Activated CD4-positive, alpha-beta T cell treated with anti-CD3 and anti-CD28 coated beads, Interleukin-2, amount 10 ng/mL, durations not matched to agents 24 days and 14 days (primary cell): ENCODE measurements at regions not wholly inside any gene's neighbourhood (a gene's known extent, or its start where the extent isn't known, plus 50 kb on each side); places are given as distances from the start of the nearest gene placed in this dataset.

Source experiments
- DNase-seq: peaks from one replicate; pipeline ENCODE4 v3.0.0; 2022
- H3K27ac Mint-ChIP-seq: one replicate; pipeline ENCODE4 v1.8.0; 2022; ENCODE audit warnings: mild to moderate bottlenecking, mixed read lengths
- H3K27me3 Mint-ChIP-seq: one replicate; pipeline ENCODE4 v1.8.0; 2022; ENCODE audit warnings: mixed read lengths
- H3K36me3 Mint-ChIP-seq: one replicate; pipeline ENCODE4 v1.8.0; 2022; ENCODE audit warnings: low read depth, mild to moderate bottlenecking, mixed read lengths
- H3K4me1 Mint-ChIP-seq: one replicate; pipeline ENCODE4 v1.8.0; 2021; ENCODE audit warnings: mixed read lengths
- H3K4me3 Mint-ChIP-seq: one replicate; pipeline ENCODE4 v1.8.0; 2022; ENCODE audit warnings: mild to moderate bottlenecking, moderate library complexity, mixed read lengths
- H3K9me3 Mint-ChIP-seq: one replicate; pipeline ENCODE4 v1.8.0; 2021; ENCODE audit warnings: mixed read lengths
- intact Hi-C: fragments of 100-400 bp; cut with micrococcal nuclease; formaldehyde crosslinking; loops from one replicate; pipeline ENCODE4 v1.15.1; 2023

DNA sequence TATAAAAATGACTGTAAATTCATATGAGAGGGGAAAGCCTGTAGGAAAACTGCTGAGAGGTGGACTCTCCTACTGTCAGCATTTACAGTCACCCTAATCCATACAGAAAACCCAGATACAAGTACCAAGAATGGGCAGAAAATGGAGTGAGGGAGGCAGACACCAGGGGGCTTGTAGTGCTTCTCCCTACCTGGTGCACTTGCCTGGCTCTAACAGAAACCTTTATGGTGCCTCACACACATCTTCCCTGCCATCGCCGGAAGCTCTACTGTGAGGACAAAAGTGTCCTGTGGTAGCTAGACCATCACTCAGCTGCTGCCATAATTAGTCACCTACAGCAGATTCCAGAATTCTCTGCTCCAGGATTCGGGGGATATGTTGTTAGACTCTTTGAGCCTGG is 441.3 kb downstream of the TFAP2B start:
- no peak for DNase-seq
- Mint-ChIP-seq H3K4me1 (no peaks in the 10 kb centered on the region), H3K27me3 (no peaks in the 10 kb centered on the region), H3K27ac (no peak overlapping the region), H3K9me3 (no peaks in the 10 kb centered on the region), H3K36me3 (no peaks in the 10 kb centered on the region), H3K4me3 (no peak overlapping the region)
- intact Hi-C loops: no loop called here

DNA sequence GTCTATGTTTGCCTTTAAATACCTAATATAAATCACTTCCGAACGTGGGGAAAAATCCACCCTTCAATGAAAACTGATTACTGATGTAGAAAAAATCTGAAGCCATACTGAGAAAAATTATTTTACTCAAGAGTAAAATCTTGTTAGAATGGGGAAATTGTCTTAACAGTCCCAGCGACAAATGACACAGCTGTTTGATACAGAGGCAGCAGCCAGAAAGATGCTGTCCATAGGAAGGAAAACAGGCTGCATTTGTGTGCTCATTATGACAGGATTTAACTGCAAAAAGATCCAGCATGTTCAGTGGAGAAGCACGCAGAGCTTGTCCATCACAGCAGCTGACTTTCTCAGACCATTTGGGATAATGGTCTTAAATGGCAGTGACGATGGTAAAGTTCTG is 443.0 kb downstream of the TFAP2B start:
- Mint-ChIP-seq H3K9me3 (no peaks in the 10 kb centered on the region), H3K4me1 (no peaks in the 10 kb centered on the region)
- intact Hi-C loops: no loop called here

DNA sequence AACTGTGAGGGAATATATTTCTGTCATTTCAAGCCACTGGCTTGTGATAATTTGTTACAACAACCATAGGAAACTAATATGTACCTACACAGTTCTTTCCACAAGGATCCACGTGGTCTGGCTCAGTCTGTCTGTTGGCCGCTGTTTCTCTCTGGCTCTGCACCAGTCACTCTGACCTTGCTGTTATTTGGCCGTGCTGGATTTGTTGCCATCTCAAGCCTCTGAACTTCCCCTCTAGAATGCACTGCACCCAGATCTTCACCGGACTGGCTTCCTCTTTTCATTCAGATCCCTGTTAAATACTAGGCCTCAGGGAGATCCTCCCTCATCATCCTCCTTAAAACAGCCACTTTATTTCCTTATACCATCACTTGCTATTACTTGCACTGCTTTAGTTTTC is 446.8 kb downstream of the TFAP2B start:
- Mint-ChIP-seq H3K27ac (no peak overlapping the region), H3K36me3 (no peaks in the 10 kb centered on the region), H3K27me3 (no peaks in the 10 kb centered on the region), H3K4me1 (no peaks in the 10 kb centered on the region), H3K4me3 (no peak overlapping the region), H3K9me3 (no peaks in the 10 kb centered on the region)
- intact Hi-C loops: no loop called here
- no peak for DNase-seq

More for the DNA sequence above, 443.0 kb downstream of the TFAP2B start:
- DNase-seq: no peak
- H3K27me3 Mint-ChIP-seq: no peaks in the 10 kb centered on the region
- no peaks in the 10 kb centered on the region for H3K36me3 Mint-ChIP-seq
- H3K27ac Mint-ChIP-seq: no peak overlapping the region
- H3K4me3 Mint-ChIP-seq: no peak overlapping the region

DNA sequence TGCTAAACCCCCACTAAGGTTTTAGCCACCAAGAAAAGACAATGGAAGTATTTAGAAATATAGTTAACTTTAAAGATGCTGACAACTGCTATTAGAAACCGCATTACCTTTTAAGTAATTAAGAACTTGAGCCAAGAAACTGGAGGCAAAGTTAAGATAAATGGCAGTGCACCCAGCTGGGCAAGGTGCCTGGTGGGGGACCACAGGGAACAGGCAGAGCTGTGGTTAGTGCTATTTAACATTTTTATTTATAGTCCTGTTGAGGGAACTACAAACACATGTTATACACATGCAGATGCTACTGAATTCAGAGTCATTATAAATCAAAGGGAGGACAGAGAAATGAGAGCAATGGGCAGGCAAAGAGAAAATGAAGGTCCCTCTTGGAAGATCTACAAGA is 447.9 kb downstream of the TFAP2B start:
- Mint-ChIP-seq H3K4me1 (no peaks in the 10 kb centered on the region), H3K36me3 (no peaks in the 10 kb centered on the region), H3K4me3 (no peak overlapping the region), H3K27me3 (no peaks in the 10 kb centered on the region), H3K9me3 (no peaks in the 10 kb centered on the region), H3K27ac (no peak overlapping the region)
- intact Hi-C loops: no loop called here
- DNase-seq: no peak

DNA sequence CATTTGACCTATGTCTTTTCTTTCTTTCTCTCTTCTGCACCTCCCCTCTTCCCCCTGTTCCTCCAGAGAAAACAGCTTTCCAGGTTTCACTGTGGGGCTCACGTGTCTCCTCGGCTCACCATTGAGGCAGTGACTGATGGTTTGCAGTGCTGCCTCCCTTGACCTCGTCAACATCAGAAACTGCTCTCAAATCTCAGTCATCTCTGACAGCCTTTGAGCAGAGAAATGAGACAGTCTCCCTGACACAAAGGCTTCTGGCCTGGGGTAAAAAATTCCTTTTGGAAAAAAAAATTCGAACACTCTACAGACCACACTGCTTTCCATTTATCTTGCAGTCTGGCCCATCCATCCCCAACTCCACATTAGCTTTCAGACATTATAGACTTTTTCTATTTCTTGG is 450.0 kb downstream of the TFAP2B start:
- H3K27ac Mint-ChIP-seq: no peak overlapping the region
- no peaks in the 10 kb centered on the region for H3K9me3 Mint-ChIP-seq
- H3K36me3 Mint-ChIP-seq: no peaks in the 10 kb centered on the region
- no peaks in the 10 kb centered on the region for H3K27me3 Mint-ChIP-seq
- DNase-seq: no peak
- no peak overlapping the region for H3K4me3 Mint-ChIP-seq
- no peaks in the 10 kb centered on the region for H3K4me1 Mint-ChIP-seq
- intact Hi-C loops: no loop called here

DNA sequence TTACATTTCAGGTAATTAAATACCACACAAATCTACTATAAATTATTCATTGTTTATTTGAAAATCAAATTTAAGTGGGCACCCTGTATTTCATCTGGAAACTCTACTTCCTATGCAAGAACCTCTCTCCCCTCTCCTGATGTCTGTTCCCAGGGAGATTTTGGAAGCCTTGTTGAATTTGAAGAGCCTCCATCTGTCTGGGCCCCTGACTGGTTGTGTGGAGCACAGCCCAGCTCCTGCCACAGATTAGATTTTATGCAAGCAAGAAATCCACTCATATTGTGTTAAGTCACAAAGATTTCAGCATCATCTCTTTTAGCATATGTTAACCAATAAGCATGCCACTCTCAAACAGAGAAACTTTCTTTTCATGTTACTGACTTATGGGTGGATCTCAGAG is 451.2 kb downstream of the TFAP2B start:
- DNase-seq: no peak
- H3K27me3 Mint-ChIP-seq: no peaks in the 10 kb centered on the region
- H3K4me1 Mint-ChIP-seq: no peaks in the 10 kb centered on the region
- no peaks in the 10 kb centered on the region for H3K9me3 Mint-ChIP-seq
- no peaks in the 10 kb centered on the region for H3K36me3 Mint-ChIP-seq
- intact Hi-C loops: no loop called here
- no peak overlapping the region for H3K4me3 Mint-ChIP-seq
- no peak overlapping the region for H3K27ac Mint-ChIP-seq

DNA sequence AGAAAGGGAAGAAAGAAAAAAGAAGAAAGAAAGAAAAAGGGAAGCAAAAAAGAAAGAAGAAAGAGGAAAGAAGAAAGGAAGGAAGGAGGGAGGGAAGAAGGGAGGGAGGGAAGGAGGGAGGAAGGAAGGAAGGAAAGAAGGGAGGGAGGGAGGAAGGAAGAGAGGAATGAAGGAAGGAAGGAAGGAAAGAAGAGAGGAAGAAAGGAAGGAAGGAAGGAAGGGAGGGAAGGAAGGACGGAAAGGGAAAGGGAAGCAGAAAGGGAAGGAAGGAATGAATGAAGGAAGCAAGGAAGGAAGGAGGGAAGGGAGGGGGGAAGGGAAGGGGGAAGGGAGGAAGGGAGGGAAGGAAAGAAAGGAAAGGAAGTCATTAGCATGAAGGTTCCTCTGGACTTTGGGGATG is 452.9 kb downstream of the TFAP2B start:
- H3K9me3 Mint-ChIP-seq: no peaks in the 10 kb centered on the region
- no peaks in the 10 kb centered on the region for H3K36me3 Mint-ChIP-seq
- H3K4me1 Mint-ChIP-seq: no peaks in the 10 kb centered on the region
- intact Hi-C loops: no loop called here
- no peak for DNase-seq
- no peak overlapping the region for H3K27ac Mint-ChIP-seq
- H3K4me3 Mint-ChIP-seq: no peak overlapping the region
- H3K27me3 Mint-ChIP-seq: no peaks in the 10 kb centered on the region

DNA sequence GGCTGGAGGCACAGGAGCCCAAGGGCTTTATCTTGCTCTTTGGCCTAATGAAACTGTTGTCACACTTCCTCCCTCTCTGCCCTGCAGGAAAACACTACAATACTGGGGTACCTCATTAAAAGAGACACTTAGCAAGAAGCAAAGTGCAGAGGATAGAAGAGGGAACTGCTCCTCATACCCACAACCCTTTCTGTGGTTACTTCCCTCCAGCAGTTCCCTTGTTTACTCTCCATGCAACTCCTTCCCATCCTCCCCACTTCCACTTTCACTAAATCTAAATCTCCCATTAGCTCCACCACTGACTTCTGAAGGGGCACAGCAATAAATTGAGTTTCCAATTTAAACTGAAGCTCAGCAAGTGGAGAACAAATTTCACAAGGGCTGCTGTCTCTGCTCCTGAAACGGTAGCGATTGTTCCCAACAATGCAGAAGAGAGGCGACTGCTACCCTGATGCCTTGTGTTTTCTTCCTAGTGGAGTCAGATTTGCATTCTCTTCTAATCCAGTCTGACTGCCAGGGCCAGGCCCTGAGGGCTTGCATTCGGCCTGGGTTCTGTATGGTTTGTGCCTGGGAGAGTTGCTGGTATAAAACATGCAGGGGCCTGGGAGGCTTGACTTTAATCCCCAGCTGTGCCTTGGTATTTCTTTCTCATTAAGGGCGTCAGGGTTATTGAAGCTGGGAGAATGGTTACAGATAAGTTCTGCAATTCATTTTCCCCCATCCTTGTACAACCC is 454.7 kb downstream of the TFAP2B start:
- Mint-ChIP-seq H3K27ac (no peak overlapping the region), H3K4me3 (no peak overlapping the region), H3K4me1 (no peaks in the 10 kb centered on the region), H3K27me3 (no peaks in the 10 kb centered on the region), H3K9me3 (no peaks in the 10 kb centered on the region), H3K36me3 (no peaks in the 10 kb centered on the region)
- DNase-seq: no peak
- intact Hi-C loops: no loop called here

DNA sequence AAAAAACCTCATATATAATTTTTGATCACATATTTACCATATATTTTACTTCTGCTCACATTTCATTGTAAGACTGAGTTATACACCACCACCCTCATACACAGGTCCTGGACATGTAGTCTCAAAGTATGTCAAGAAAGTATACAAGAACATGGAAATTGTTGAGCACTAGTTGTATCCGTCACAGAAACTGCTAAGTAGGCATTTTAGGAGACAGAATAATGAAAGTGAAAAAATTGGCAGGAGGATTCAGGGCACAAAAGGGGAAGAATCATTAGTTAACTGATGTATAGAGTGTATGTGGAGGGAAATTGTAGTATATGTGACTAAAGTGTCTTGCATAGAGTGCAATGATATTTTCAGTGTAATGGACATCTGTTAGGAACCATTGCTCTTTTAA is 458.8 kb downstream of the TFAP2B start:
- Mint-ChIP-seq H3K27me3 (no peaks in the 10 kb centered on the region), H3K4me1 (no peaks in the 10 kb centered on the region), H3K4me3 (no peak overlapping the region), H3K36me3 (no peaks in the 10 kb centered on the region), H3K27ac (no peak overlapping the region), H3K9me3 (no peaks in the 10 kb centered on the region)
- DNase-seq: no peak
- intact Hi-C loops: no loop called here

DNA sequence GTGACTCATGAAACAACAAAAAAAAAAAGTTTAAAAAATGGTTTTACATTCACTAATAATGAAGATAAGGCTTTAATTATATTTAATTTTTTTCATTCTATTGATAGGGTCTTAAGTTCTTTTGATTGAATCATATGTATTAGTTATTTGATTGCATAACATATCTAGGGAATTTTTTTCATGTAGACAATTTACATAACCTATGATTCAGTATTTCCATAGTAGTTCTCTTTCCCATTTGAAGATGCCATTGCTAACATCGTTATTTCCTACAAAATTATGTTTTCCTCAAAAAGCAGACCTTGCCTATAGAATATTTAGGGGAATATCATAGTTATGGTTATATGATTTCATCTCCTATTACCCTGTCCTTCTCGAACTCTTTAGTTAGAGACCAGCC is 463.4 kb downstream of the TFAP2B start:
- Mint-ChIP-seq H3K36me3 (no peaks in the 10 kb centered on the region), H3K27me3 (no peaks in the 10 kb centered on the region), H3K27ac (no peak overlapping the region), H3K4me1 (no peaks in the 10 kb centered on the region), H3K9me3 (no peaks in the 10 kb centered on the region), H3K4me3 (no peak overlapping the region)
- intact Hi-C loops: no loop called here
- no peak for DNase-seq

DNA sequence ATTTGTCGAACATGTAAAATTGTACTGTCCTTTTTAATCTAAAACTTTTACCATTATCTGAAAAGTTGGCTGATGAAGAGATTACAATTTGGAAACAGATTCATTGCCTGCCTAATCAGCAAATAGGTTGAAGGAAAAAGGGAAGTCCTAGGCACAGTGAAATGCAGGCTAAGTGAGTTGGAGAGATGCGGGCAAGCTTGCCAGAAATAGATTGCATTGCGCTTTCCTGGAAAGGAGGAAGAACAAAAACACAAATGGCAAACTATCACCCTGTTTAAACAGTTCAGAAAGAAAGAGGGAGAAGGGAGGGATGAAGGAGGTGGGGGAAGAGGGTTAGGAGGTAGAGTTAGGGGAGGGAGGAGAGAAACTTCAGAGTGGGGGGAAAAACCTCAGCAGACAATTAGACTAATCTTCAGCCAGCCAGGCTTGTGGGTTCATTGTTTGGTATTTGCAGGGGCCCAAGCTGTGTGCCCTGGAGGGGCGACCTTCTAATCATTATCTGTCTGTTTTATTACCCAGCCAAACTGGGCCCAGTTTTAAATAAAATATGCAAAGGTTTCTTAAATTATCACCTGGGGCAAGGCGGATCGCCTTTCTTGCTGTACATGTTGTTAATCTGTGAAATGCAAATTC is 465.2 kb downstream of the TFAP2B start:
- intact Hi-C loops: no loop called here
- Mint-ChIP-seq H3K27me3 (no peaks in the 10 kb centered on the region), H3K4me3 (no peak overlapping the region), H3K4me1 (no peaks in the 10 kb centered on the region), H3K36me3 (no peaks in the 10 kb centered on the region), H3K9me3 (no peaks in the 10 kb centered on the region), H3K27ac (no peak overlapping the region)
- no peak for DNase-seq

DNA sequence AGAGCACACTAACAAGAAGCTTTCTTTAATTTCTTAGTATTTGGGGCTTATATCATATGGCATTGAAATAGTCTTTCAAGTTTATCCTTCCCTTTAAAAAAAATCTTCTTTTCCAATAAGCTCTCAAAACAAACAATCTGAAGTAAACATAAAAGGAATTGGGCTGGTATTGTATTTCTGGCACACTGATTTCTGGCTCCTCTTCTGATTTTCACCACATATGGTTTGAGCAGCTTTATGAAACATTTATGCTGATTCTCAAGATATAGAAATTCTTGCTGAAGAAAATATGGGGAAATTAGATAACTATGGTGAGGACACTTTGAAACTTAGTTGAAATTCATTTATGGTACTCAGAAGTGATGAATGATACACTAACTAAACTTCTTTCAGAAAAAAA is 467.2 kb downstream of the TFAP2B start:
- H3K36me3 Mint-ChIP-seq: no peaks in the 10 kb centered on the region
- no peaks in the 10 kb centered on the region for H3K9me3 Mint-ChIP-seq
- no peak overlapping the region for H3K27ac Mint-ChIP-seq
- H3K4me1 Mint-ChIP-seq: no peaks in the 10 kb centered on the region
- no peak for DNase-seq
- no peak overlapping the region for H3K4me3 Mint-ChIP-seq
- H3K27me3 Mint-ChIP-seq: no peaks in the 10 kb centered on the region
- intact Hi-C loops: no loop called here

DNA sequence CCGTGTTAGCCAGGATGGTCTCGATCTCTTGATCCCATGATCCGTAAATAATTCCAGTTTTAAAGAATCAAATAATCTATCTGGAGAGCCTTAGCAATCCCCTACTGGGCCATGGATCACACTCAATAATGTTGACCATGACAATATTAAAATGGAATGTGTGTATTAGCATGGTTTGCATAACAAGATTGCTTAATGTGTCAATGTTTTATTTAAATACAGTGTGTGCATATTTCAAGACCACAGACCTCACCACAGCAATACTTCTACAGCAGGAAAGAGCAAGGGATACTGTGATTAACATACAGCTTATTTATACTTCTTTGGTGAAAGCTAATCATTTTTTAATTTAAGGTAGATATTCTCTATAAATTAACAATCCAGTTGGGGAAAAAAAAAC is 470.4 kb downstream of the TFAP2B start:
- no peaks in the 10 kb centered on the region for H3K4me1 Mint-ChIP-seq
- H3K36me3 Mint-ChIP-seq: no peaks in the 10 kb centered on the region
- DNase-seq: no peak
- H3K4me3 Mint-ChIP-seq: no peak overlapping the region
- no peak overlapping the region for H3K27ac Mint-ChIP-seq
- H3K9me3 Mint-ChIP-seq: no peaks in the 10 kb centered on the region
- intact Hi-C loops: no loop called here
- H3K27me3 Mint-ChIP-seq: no peaks in the 10 kb centered on the region

DNA sequence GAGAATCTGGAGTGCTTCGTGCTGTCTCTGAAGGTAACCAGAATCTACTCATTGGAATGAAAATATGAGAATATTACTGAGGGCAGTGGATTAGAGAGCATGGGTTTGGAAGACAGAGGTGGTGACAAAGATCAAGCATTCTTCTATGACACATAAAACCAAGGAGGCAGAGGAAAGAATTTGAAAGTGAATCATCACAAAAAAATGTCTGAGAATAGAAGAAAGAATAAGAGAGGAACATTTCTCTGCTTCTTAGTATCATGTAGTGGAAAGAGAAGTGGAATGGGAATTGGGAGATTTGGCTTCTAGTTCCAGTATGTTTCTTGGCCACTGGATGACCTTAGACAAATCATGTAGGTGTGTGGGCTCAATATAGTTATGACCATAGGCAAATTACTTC is 474.0 kb downstream of the TFAP2B start:
- no peaks in the 10 kb centered on the region for H3K36me3 Mint-ChIP-seq
- H3K4me3 Mint-ChIP-seq: no peak overlapping the region
- H3K9me3 Mint-ChIP-seq: no peaks in the 10 kb centered on the region
- H3K27ac Mint-ChIP-seq: no peak overlapping the region
- H3K4me1 Mint-ChIP-seq: no peaks in the 10 kb centered on the region
- H3K27me3 Mint-ChIP-seq: no peaks in the 10 kb centered on the region
- DNase-seq: no peak
- intact Hi-C loops: no loop called here
